GM12878 (cell line): ENCODE measurements at regions not wholly inside any gene's neighbourhood (a gene's known extent, or its start where the extent isn't known, plus 50 kb on each side); places are given as distances from the start of the nearest gene placed in this dataset.

ENCODE experiments used
- ATAC-seq: fragments of 200-7000 bp; cut with Tn5 transposase; 3 replicates; pipeline ENCODE4 v1.9.1; 2020; ENCODE audit warnings: mild to moderate bottlenecking, moderate library complexity
- BruUV-seq: library from RNA; stranded (reverse); fragments of 400-500 nt; replicated peaks from 2 replicates; lab custom pipeline; 2021; lab: Mats Ljungman, UMichigan
- CTCF ChIA-PET: fragments of 300-600 bp; sonication (Branson Sonifier 250); formaldehyde crosslinking; extraction: SDS; loops from one replicate; lab custom pipeline; 2021; ENCODE audit warnings: inconsistent platforms; lab: Yijun Ruan, JAX
- POLR2A ChIA-PET: fragments of 350-600 bp; formaldehyde crosslinking; extraction: SDS; loops from one replicate; lab custom pipeline; 2021; ENCODE audit warnings: inconsistent platforms; lab: Charles Lee
- RAD21 ChIA-PET: fragments of 300-600 bp; sonication (Branson Sonifier 250); formaldehyde crosslinking; loops from one replicate; lab custom pipeline; 2023; ENCODE audit warnings: antibody characterized with exemption; ENCODE audit not compliant: unreplicated experiment; lab: Charles Lee
- SMC1A ChIA-PET: fragments of 300-600 bp; sonication (Branson Sonifier 250); formaldehyde crosslinking; loops from one replicate; lab custom pipeline; 2023; ENCODE audit not compliant: unreplicated experiment, uncharacterized antibody; lab: Charles Lee
- DNase-seq: peaks from one replicate; pipeline ENCODE4 v3.0.0-alpha.2; 2011; ENCODE audit warnings: low read depth, low spot score
- FAIRE-seq: peaks from 3 replicates; lab custom pipeline; 2011; peaks lifted over from hg19 to GRCh38; lab: Jason Lieb, UNC
- H2AFZ ChIP-seq: 2 replicates; pipeline ENCODE4 v1.6.0; 2011; ENCODE audit warnings: low read depth, low read length, control low read depth; ENCODE audit not compliant: control insufficient read depth
- H3K27ac ChIP-seq: 2 replicates; pipeline ENCODE4 v1.5.1; 2011; ENCODE audit warnings: control low read depth; ENCODE audit not compliant: control insufficient read depth, insufficient read depth
- H3K27me3 ChIP-seq, 2 experiments: replicated peaks in 1 of 2; 2 replicates each; pipeline versions ENCODE4 v1.6.0 to v1.6.1; 2011; ENCODE audit warnings: low read length in 1 of 2; ENCODE audit not compliant: control insufficient read depth in 2 of 2, insufficient read depth in 2 of 2
- H3K36me3 ChIP-seq, 2 experiments: 2 replicates each; pipeline ENCODE4 v1.5.1; 2011; ENCODE audit warnings: low read length in 1 of 2; ENCODE audit not compliant: control insufficient read depth in 2 of 2, insufficient read depth in 2 of 2
- H3K4me1 ChIP-seq: 2 replicates; pipeline ENCODE4 v1.6.1; 2011; ENCODE audit warnings: mild to moderate bottlenecking, low read length, moderate library complexity, mixed read lengths; ENCODE audit not compliant: control insufficient read depth, insufficient read depth
- H3K4me2 ChIP-seq: 2 replicates; pipeline ENCODE4 v1.6.0; 2011; ENCODE audit warnings: control low read depth; ENCODE audit not compliant: control insufficient read depth, insufficient read depth
- H3K4me3 ChIP-seq: fragments of 200-600 bp; sonication (generic); 2 replicates; pipeline ENCODE4 v1.5.1; 2016
- H3K79me2 ChIP-seq: 2 replicates; pipeline ENCODE4 v1.6.0; 2011; ENCODE audit warnings: low read length; ENCODE audit not compliant: control insufficient read depth, insufficient read depth
- H3K9ac ChIP-seq: 2 replicates; pipeline ENCODE4 v1.8.0; 2011; ENCODE audit warnings: low read length, control low read depth, mixed read lengths; ENCODE audit not compliant: control insufficient read depth, insufficient read depth
- H3K9me3 ChIP-seq: replicated peaks from 3 replicates; pipeline ENCODE4 v1.5.1; 2011; ENCODE audit warnings: mild to moderate bottlenecking, low read length; ENCODE audit not compliant: control insufficient read depth, insufficient read depth
- H4K20me1 ChIP-seq: 2 replicates; pipeline ENCODE4 v1.6.0; 2011; ENCODE audit not compliant: control insufficient read depth, insufficient read depth
- CBX3 ChIP-seq: fragments of 200-600 bp; sonication (generic); IDR thresholded peaks from 2 replicates; pipeline ENCODE4 v1.6.1; 2016; ENCODE audit warnings: low read depth, borderline replicate concordance
- CEBPB ChIP-seq, 2 experiments: fragments of 150-350 bp in 1 of 2; IDR thresholded peaks; 2 replicates each; pipeline ENCODE4 v1.6.1; 2012 to 2014; ENCODE audit warnings: low read depth in 2 of 2, low read length in 2 of 2, borderline replicate concordance in 1 of 2, inconsistent platforms in 1 of 2
- CHD4 ChIP-seq: fragments of 200-600 bp; sonication (generic); IDR thresholded peaks from 2 replicates; pipeline ENCODE4 v1.6.1; 2016; ENCODE audit warnings: mild to moderate bottlenecking
- EGR1 ChIP-seq, 2 experiments: IDR thresholded peaks; 1 replicate in 1 of 2; 2 replicates in 1 of 2; pipeline ENCODE4 v1.6.1; 2011 to 2012; ENCODE audit warnings: low read depth in 2 of 2, low read length in 2 of 2, borderline replicate concordance in 1 of 2, mild to moderate bottlenecking in 1 of 2, moderate library complexity in 1 of 2
- JUNB ChIP-seq: IDR thresholded peaks from 2 replicates; pipeline ENCODE4 v1.6.1; 2016; ENCODE audit warnings: antibody characterized with exemption, mild to moderate bottlenecking
- MYB ChIP-seq: fragments of 150-350 bp; IDR thresholded peaks from 2 replicates; pipeline ENCODE4 v1.6.1; 2014; ENCODE audit warnings: mild to moderate bottlenecking, low read depth, low read length, borderline replicate concordance
- NRF1 ChIP-seq: conservative IDR thresholded peaks from 2 replicates; pipeline ENCODE4 v1.6.1; 2011; ENCODE audit warnings: mild to moderate bottlenecking, low read depth, low read length, improper control_type of control experiment
- SREBF2 ChIP-seq: IDR thresholded peaks from 2 replicates; pipeline ENCODE4 v1.6.1; 2012; ENCODE audit warnings: mild to moderate bottlenecking, low read length
- STAT3 ChIP-seq: IDR thresholded peaks from 2 replicates; pipeline ENCODE4 v1.6.1; 2011; ENCODE audit warnings: low read depth, low read length, improper control_type of control experiment
- TARDBP ChIP-seq: IDR thresholded peaks from 2 replicates; pipeline ENCODE4 v1.6.1; 2016; ENCODE audit warnings: borderline replicate concordance
- ZBTB40 ChIP-seq: fragments of 450-650 bp; IDR thresholded peaks from 2 replicates; pipeline ENCODE4 v1.6.1; 2016; ENCODE audit warnings: mild to moderate bottlenecking, moderate library complexity, borderline replicate concordance
- WGBS: methylation state at CpG from one replicate; pipeline ENCODE4 v1.1.6; 2016; ENCODE audit warnings: low lambda C conversion rate; ENCODE audit not compliant: insufficient replicate concordance, insufficient coverage; ENCODE audit errors: missing lambda C conversion rate; 5-methylcytosine and 5-hydroxymethylcytosine counted together
- in situ Hi-C: fragments of 300-500 bp; cut with MboI; formaldehyde crosslinking; loops from 9 replicates; pipeline ENCODE4 v1.14.3; 2018; ENCODE audit warnings: mixed read lengths
- intact Hi-C: fragments of 100-400 bp; cut with micrococcal nuclease; formaldehyde crosslinking; loops from one replicate; pipeline ENCODE4 v1.14.2; 2022; ENCODE audit not compliant: unreplicated experiment

GRCh38 chr6:141744194-141744925, 388.4 kb upstream of the GJE1 start:
- BruUV-seq: no TSS peak
- no peaks in the 10 kb centered on the region for H4K20me1 ChIP-seq
- H3K4me3 ChIP-seq: no peak overlapping the region
- DNase-seq (no peak), ATAC-seq (no peak), FAIRE-seq (no peak)
- CTCF ChIA-PET: interaction anchor here (1.3 kb wide), 2 partner anchors 8 to 12 kb away, joined by 3 to 4 read pairs; no protein-coding TSS in a partner anchor
- in situ Hi-C loops (no loop called here), intact Hi-C loops (no loop called here)
- H3K27ac ChIP-seq: no peak overlapping the region
- H3K9me3 ChIP-seq: no peaks in the 10 kb centered on the region
- no peaks in the 10 kb centered on the region for H3K4me1 ChIP-seq
- SMC1A ChIA-PET: no interaction called here
- no peak overlapping the region for H3K4me2 ChIP-seq
- no peak overlapping the region for H3K9ac ChIP-seq
- no peaks in the 10 kb centered on the region for H3K79me2 ChIP-seq
- WGBS: 2% methylated on average over 2 of the region's 2 CpGs
- POLR2A ChIA-PET: no interaction called here
- H2AFZ ChIP-seq: no peak overlapping the region
- H3K27me3 ChIP-seq: no peaks in the 10 kb centered on the region
- RAD21 ChIA-PET: no interaction called here
- no peaks in the 10 kb centered on the region for H3K36me3 ChIP-seq
- TF ChIP-seq CEBPB (IDR thresholded peaks at IDR 0.05; ENCODE audit: borderline replicate concordance in 1 of 2, low read depth in 2 of 2, low read length in 2 of 2) (no peak), CBX3 (no peak), ZBTB40 (no peak), NRF1 (no peak), JUNB (no peak), SREBF2 (no peak), MYB (no peak), EGR1 (IDR thresholded peaks at IDR 0.05; ENCODE audit: borderline replicate concordance in 1 of 2, low read depth in 2 of 2, low read length in 2 of 2) (no peak), TARDBP (no peak), STAT3 (no peak), CHD4 (no peak)
